ENCODE measurements at regions not wholly inside any gene's neighbourhood (a gene's known extent, or its start where the extent isn't known, plus 50 kb on each side); places are given as distances from the start of the nearest gene placed in this dataset.

GRCh38 chr20:4578375-4578774 is 107.9 kb upstream of the PRNP start (continued):
- TF ChIP-seq REST (IDR thresholded peaks at IDR 0.05; ENCODE audit: low read depth, low read length), result no peak
- TF ChIP-seq USF2 (IDR thresholded peaks at IDR 0.05; ENCODE audit: borderline replicate concordance, low read depth, low read length), result no peak
- no peak for TF ChIP-seq GABPA (IDR thresholded peaks at IDR 0.05; ENCODE audit: low read depth)
- TF ChIP-seq CTCF (IDR thresholded peaks at IDR 0.05), result no peak
- no peak for TF ChIP-seq GATA2 (CRISPR knock-in tag; IDR thresholded peaks at IDR 0.05)
- no peak for TF ChIP-seq FOSL2 (IDR thresholded peaks at IDR 0.05; ENCODE audit: borderline replicate concordance, low read depth)
- TF ChIP-seq RXRA (IDR thresholded peaks at IDR 0.05; ENCODE audit: borderline replicate concordance, low read depth), result no peak
- no peak for TF ChIP-seq NFIC (IDR thresholded peaks at IDR 0.05; ENCODE audit: borderline replicate concordance)

- H3F3A ChIP-seq (replicated peaks; ENCODE audit: insufficient read depth), result peaks cover 13% of the 10 kb centered on the region
- peak overlapping the region; percentile 59 for H3K9ac ChIP-seq
- H3K4me3 ChIP-seq (ENCODE audit: low read depth in 2 of 2, low read length in 1 of 2), result peak overlapping the region; percentile 10 to 40; a peak in 3 of 4 replicates
- no peaks in the 10 kb centered on the region for H3K27me3 ChIP-seq (ENCODE audit: insufficient read depth)
- CTCF ChIA-PET, result no interaction called here
- H3K4me1 ChIP-seq (ENCODE audit: control insufficient read depth in 1 of 2, insufficient read depth in 2 of 2, low read depth in 1 of 2, low read length in 1 of 2), result peaks cover 0 to 13% of the 10 kb centered on the region in 2 experiments; a peak in 1 of 4 replicates
- H3K9me3 ChIP-seq, result 0 out of 2 replicates have a peak, but pooled peaks cover 5% of the 10 kb centered on the region
- H4K20me1 ChIP-seq (ENCODE audit: insufficient read depth), result no peaks in the 10 kb centered on the region
- no peak for DNase-seq
- peak overlapping the region in 1 of 2 experiments; percentile 97; a peak in 2 of 4 replicates for H3K27ac ChIP-seq (ENCODE audit: low read depth in 2 of 2, low read length in 1 of 2)
- no peak for TF ChIP-seq GATA2 (CRISPR knock-in tag; IDR thresholded peaks at IDR 0.05)
- TF ChIP-seq SMC3 (IDR thresholded peaks at IDR 0.05; ENCODE audit: low read depth, low read length), result no peak
- TF ChIP-seq USF1 (IDR thresholded peaks at IDR 0.05; ENCODE audit: borderline replicate concordance, low read depth), result no peak
- TF ChIP-seq CHD2 (IDR thresholded peaks at IDR 0.05; ENCODE audit: low read length, partially characterized antibody), result no peak
- TF ChIP-seq MAX (IDR thresholded peaks at IDR 0.05; ENCODE audit: low read depth), result no peak
- no peak for TF ChIP-seq GABPA (IDR thresholded peaks at IDR 0.05; ENCODE audit: low read depth)
- H3K79me2 ChIP-seq (ENCODE audit: insufficient read depth), result no peaks in the 10 kb centered on the region
- H3K36me3 ChIP-seq (replicated peaks in 1 of 2; ENCODE audit: control insufficient read depth in 1 of 2, insufficient read depth in 2 of 2, low read length in 1 of 2), result no peaks in the 10 kb centered on the region
- H3K4me2 ChIP-seq, result peak overlapping the region; percentile 68
- 9% methylated on average over 3 of the region's 3 CpGs for WGBS (ENCODE audit: low lambda C conversion rate)
- H3K9me2 ChIP-seq, result no peaks in the 10 kb centered on the region
- POLR2A ChIA-PET, result no interaction called here
- H2AFZ ChIP-seq (ENCODE audit: low read depth), result peak overlapping the region; percentile 52; the same call in 1 of the 2 replicates
These were observed 111.9 kb upstream of the PRNP start for GRCh38 chr20:4574356-4574690.

Measured in SK-N-SH (cell line).